BE2C (cell line): ENCODE measurements at regions not wholly inside any gene's neighbourhood (a gene's known extent, or its start where the extent isn't known, plus 50 kb on each side); places are given as distances from the start of the nearest gene placed in this dataset.
"Not testable (repeated sequence)": the region's sequence is repeated elsewhere in the genome, so short reads cannot be mapped to it uniquely, and the experiment has no call there.

ENCODE experiments used
- DNase-seq: peaks from one replicate; pipeline ENCODE4 v3.0.0-alpha.2; 2020
- H3K27me3 ChIP-seq: fragments of 250-450 bp; sonication (Bioruptor Pico); 2 replicates; pipeline ENCODE4 v1.5.1; 2020; ENCODE audit warnings: mild to moderate bottlenecking
- H3K36me3 ChIP-seq: fragments of 250-450 bp; sonication (Bioruptor Pico); 2 replicates; pipeline ENCODE4 v1.5.1; 2020; ENCODE audit warnings: mild to moderate bottlenecking
- H3K4me1 ChIP-seq: fragments of 250-450 bp; sonication (Bioruptor Pico); 2 replicates; pipeline ENCODE4 v1.5.1; 2020
- H3K4me3 ChIP-seq: 2 replicates; pipeline ENCODE4 v1.5.1; 2011; ENCODE audit warnings: low read depth, low read length
- H3K9me3 ChIP-seq: fragments of 250-450 bp; sonication (Bioruptor Pico); 2 replicates; pipeline ENCODE4 v1.5.1; 2020
- TF ChIP-seq, protein P1 (sequence below): IDR thresholded peaks from 2 replicates; pipeline ENCODE4 v1.5.1; 2012; ENCODE audit warnings: mild to moderate bottlenecking, low read depth, low read length

DNA sequence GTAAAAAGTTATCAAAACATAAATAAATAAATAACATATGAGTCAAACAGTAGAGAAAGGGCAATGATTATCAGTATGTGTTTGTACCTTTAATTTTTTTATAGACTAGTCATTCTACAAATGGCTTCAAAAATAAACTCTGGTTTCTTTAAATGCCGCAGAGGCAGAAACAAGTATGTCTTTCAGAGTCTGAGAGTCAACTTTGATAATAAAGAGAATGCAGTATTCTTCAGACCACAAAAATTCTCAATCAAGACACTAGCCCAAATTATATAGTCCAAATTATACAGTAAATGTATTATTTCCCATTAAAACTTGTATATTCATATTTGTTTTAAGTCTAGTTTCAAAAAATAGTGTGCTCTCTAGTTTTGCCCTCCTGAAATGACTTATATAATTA is 1142.3 kb downstream of the NXPH1 start:
- H3K27me3 ChIP-seq: no peaks in the 10 kb centered on the region
- no peak overlapping the region for H3K4me3 ChIP-seq
- TF ChIP-seq, protein P1, sequence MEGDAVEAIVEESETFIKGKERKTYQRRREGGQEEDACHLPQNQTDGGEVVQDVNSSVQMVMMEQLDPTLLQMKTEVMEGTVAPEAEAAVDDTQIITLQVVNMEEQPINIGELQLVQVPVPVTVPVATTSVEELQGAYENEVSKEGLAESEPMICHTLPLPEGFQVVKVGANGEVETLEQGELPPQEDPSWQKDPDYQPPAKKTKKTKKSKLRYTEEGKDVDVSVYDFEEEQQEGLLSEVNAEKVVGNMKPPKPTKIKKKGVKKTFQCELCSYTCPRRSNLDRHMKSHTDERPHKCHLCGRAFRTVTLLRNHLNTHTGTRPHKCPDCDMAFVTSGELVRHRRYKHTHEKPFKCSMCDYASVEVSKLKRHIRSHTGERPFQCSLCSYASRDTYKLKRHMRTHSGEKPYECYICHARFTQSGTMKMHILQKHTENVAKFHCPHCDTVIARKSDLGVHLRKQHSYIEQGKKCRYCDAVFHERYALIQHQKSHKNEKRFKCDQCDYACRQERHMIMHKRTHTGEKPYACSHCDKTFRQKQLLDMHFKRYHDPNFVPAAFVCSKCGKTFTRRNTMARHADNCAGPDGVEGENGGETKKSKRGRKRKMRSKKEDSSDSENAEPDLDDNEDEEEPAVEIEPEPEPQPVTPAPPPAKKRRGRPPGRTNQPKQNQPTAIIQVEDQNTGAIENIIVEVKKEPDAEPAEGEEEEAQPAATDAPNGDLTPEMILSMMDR: no peak
- H3K9me3 ChIP-seq: no peaks in the 10 kb centered on the region
- no peaks in the 10 kb centered on the region for H3K4me1 ChIP-seq
- DNase-seq: no peak
- no peaks in the 10 kb centered on the region for H3K36me3 ChIP-seq

DNA sequence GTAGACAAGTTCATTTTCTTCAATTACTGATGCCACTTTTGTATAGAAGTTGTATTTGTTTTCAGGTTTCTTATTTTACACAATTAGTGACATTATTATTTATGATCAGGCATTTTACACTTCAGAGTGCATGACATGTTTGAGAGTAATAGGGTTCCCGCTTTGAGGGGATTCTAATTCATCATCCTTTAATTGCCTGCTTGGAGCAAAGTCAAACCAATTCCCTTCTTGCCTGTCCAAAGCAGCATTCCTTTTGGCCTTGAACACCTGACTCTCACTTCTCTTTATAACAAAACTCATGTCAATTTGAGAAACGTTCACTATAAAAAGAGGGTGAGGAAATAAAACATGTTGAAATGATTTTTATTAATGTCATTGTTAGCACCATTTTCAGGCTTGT is 1149.4 kb downstream of the NXPH1 start:
- no peaks in the 10 kb centered on the region for H3K27me3 ChIP-seq
- DNase-seq: no peak

DNA sequence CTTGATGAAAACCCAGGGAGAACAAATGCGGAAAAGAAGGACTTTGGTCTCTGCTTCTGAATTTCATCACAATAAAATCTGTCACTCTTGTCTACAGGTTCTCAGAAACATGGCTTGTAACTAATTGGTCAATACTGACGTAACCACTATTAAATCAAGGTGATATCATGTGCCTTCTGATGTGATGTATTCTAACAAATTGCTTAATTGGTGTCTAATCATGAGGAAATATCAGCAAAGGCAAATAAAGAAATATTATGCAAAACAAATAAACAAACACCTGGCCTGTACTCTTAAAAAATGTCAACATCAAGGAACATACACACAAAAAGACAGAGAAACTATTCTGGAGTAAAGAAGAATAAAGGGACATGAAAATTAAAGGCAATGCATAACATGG is 1165.0 kb downstream of the NXPH1 start:
- H3K27me3 ChIP-seq: no peaks in the 10 kb centered on the region
- TF ChIP-seq, protein P1: no peak
- no peaks in the 10 kb centered on the region for H3K9me3 ChIP-seq
- DNase-seq: no peak
- H3K4me3 ChIP-seq: no peak overlapping the region
- no peaks in the 10 kb centered on the region for H3K36me3 ChIP-seq
- no peaks in the 10 kb centered on the region for H3K4me1 ChIP-seq

More for the DNA sequence above, 1149.4 kb downstream of the NXPH1 start:
- Histone ChIP-seq H3K4me1 (no peaks in the 10 kb centered on the region), H3K4me3 (no peak overlapping the region), H3K9me3 (no peaks in the 10 kb centered on the region), H3K36me3 (no peaks in the 10 kb centered on the region)
- TF ChIP-seq, protein P1: no peak

DNA sequence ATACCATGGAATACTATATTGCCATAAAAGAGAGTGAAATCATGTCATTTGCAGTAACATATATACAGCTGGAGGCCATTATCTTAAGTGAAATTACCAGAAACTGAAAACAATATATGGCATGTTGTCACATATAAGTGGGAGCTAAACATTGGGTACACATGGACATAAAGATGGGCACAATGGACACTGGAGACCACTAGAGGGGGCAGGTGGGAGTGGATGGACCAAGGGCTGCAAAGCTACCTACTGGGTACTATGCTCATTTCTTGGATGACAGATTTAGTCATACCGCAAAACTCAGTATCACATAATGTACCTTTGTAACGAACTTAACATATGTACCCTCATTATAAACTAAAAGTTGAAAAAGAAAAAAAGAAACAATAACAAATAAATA is 1167.6 kb downstream of the NXPH1 start:
- peak; percentile 55 for DNase-seq
- Histone ChIP-seq H3K36me3 (no peaks in the 10 kb centered on the region), H3K4me3 (no peak overlapping the region), H3K4me1 (no peaks in the 10 kb centered on the region), H3K27me3 (no peaks in the 10 kb centered on the region), H3K9me3 (no peaks in the 10 kb centered on the region)
- TF ChIP-seq, protein P1: peak; percentile 68

DNA sequence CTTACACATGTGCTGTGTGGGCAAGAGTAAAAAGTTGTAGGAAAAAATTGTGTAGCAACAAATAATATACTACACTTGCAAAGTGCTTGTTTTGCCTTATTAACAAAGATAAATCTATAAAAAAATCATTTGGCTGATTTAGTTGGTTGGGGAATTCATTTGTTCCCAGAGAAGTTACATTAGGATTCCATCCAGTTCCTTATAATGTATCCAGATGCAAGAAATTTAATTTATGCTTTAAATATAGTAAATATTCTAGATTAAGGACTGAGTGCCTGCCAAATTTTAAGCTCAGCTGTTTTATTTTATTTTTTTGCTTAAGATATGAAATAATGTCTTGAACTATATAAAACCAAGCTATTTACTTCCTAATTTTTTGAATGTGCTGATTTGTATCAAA is 1169.9 kb downstream of the NXPH1 start:
- H3K36me3 ChIP-seq: no peaks in the 10 kb centered on the region
- H3K4me3 ChIP-seq: no peak overlapping the region
- H3K9me3 ChIP-seq: no peaks in the 10 kb centered on the region
- no peaks in the 10 kb centered on the region for H3K4me1 ChIP-seq
- H3K27me3 ChIP-seq: no peaks in the 10 kb centered on the region
- DNase-seq: no peak
- TF ChIP-seq, protein P1: no peak

DNA sequence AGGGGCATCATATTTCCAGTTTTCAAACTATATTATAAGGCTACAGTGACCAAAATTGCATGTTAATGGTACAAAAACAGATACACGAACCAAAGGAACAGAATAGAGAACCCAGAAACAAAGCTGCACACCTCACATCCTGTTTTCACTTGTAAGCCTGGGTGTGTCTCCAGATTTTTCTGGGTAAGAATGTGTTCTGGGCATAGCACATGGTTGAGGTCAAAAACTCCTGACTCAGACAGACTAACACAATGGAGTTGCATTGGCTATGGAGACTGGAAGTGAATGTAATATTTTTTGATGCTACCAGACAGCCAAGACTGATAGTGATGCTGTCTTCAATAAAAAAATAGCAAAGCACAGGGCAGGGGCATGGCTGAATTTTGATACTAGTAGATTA is 1175.2 kb downstream of the NXPH1 start:
- no peak for DNase-seq
- TF ChIP-seq, protein P1: no peak
- no peaks in the 10 kb centered on the region for H3K4me1 ChIP-seq
- no peaks in the 10 kb centered on the region for H3K27me3 ChIP-seq
- no peaks in the 10 kb centered on the region for H3K36me3 ChIP-seq
- no peak overlapping the region for H3K4me3 ChIP-seq
- H3K9me3 ChIP-seq: no peaks in the 10 kb centered on the region

DNA sequence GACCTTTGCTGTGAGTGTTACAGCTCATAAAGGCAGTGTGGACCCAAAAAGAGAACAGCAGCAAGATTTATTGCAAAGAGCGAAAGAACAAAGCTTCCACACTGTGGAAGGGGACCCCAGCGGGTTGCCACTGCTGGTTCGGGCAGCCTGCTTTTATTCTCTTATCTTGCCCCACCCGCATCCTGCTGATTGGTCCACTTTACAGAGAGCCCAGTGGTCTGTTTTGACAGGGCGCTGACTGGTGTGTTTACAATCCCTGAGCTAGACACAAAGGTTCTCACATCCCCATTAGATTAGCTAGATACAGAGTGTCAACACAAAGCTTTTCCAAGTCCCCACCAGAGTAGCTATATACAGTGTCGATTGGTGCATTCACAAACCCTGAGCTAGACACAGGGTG is 1187.5 kb downstream of the NXPH1 start:
- DNase-seq, H3K9me3 ChIP-seq, H3K4me3 ChIP-seq: not testable (repeated sequence)

DNA sequence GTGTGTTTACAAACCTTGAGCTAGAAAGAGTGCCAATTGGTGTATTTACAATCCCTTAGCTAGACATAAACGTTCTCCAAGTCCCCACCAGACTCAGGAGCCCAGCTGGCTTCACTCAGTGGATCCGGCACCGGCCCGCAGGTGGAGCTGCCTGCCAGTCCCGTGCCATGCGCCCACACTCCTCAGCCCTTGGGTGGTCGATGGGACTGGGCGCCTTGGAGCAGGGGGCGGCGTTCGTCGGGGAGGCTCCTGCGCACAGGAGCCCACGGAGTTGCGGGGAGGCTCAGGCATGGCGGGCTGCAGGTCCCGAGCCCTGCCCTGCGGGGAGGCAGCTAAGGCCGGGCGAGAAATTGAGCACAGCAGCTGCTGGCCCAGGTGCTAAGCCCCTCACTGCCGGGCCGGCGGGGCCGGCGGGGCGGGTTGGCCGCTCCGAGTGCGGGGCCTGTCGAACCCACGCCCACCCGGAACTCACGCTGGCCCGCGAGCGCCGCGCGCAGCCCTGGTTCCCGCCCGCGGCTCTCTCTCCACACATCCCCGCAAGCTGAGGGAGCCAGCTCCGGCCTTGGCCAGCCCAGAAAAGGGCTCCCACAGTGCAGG is 1188.0 kb downstream of the NXPH1 start:
- not testable (repeated sequence) for H3K4me3 ChIP-seq, H3K4me1 ChIP-seq, H3K36me3 ChIP-seq, H3K27me3 ChIP-seq, DNase-seq, H3K9me3 ChIP-seq

More for the DNA sequence above, 1187.5 kb downstream of the NXPH1 start:
- H3K36me3 ChIP-seq, H3K4me1 ChIP-seq, H3K27me3 ChIP-seq: not testable (repeated sequence)
